Esophagus squamous epithelium (tissue), 5 donors: ENCODE measurements at regions not wholly inside any gene's neighbourhood (a gene's known extent, or its start where the extent isn't known, plus 50 kb on each side); places are given as distances from the start of the nearest gene placed in this dataset.
"Not testable (repeated sequence)": the region's sequence is repeated elsewhere in the genome, so short reads cannot be mapped to it uniquely, and the experiment has no call there.

Source experiments
- DNase-seq: peaks from one replicate; lab custom pipeline; 2025; lab: John Stamatoyannopoulos, UW
- H3K27ac ChIP-seq, 4 donors: fragments of 200-600 bp; sonication (generic); one replicate each; pipeline ENCODE4 v1.5.1; 2016 to 2019; ENCODE audit warnings: mild to moderate bottlenecking in 1 of 4
- H3K27me3 ChIP-seq, 4 donors: fragments of 200-600 bp; sonication (generic); 1 replicate in 3 of 4; 2 replicates in 1 of 4; pipeline versions ENCODE4 v1.5.1 to v1.6.0; 2017 to 2021; ENCODE audit warnings: antibody characterized with exemption in 1 of 4
- H3K36me3 ChIP-seq, 3 donors: fragments of 200-600 bp; sonication (generic); one replicate each; pipeline ENCODE4 v1.5.1; 2016 to 2019
- H3K4me1 ChIP-seq, 3 donors: fragments of 200-600 bp; sonication (generic); one replicate each; pipeline ENCODE4 v1.5.1; 2017 to 2019
- H3K4me3 ChIP-seq, 4 donors: fragments of 200-600 bp; sonication (generic); 1 replicate in 3 of 4; 2 replicates in 1 of 4; pipeline ENCODE4 v1.5.1; 2016 to 2019; ENCODE audit warnings: mild to moderate bottlenecking in 2 of 4, moderate library complexity in 1 of 4
- H3K9me3 ChIP-seq, 3 donors: fragments of 200-600 bp; sonication (generic); one replicate each; pipeline ENCODE4 v1.5.1; 2016 to 2019
- CTCF ChIP-seq, 6 experiments: fragments of 450-650 bp in 4 of 6; fragments of 200-600 bp in 2 of 6; sonication (generic) in 2 of 6; IDR thresholded peaks; one replicate each; pipeline ENCODE4 v1.5.1; 2016 to 2019; ENCODE audit warnings: antibody characterized with exemption in 6 of 6, mild to moderate bottlenecking in 4 of 6, moderate library complexity in 4 of 6
- POLR2A ChIP-seq, 4 donors: fragments of 450-650 bp; IDR thresholded peaks; one replicate each; pipeline ENCODE4 v1.6.1; 2017; ENCODE audit warnings: antibody characterized with exemption in 4 of 4, mild to moderate bottlenecking in 4 of 4, moderate library complexity in 3 of 4
- WGBS, 2 donors: methylation state at CpG; one replicate each; pipeline ENCODE4 v1.1.5; 2018; 5-methylcytosine and 5-hydroxymethylcytosine counted together
- intact Hi-C: fragments of 100-400 bp; cut with DNase I; formaldehyde crosslinking; loops from one replicate; pipeline ENCODE4 v1.15.0; 2022
- donor health status: DM: yes; HTN: yes; CAD: no.

GRCh38 chr4:66475596-66475995 lies 805.3 kb upstream of the EPHA5 start:
- H3K4me3 ChIP-seq = no peak overlapping the region
- TF ChIP-seq CTCF (IDR thresholded peaks at IDR 0.05) = no peak
- no peak for TF ChIP-seq POLR2A (IDR thresholded peaks at IDR 0.05)
- H3K27me3 ChIP-seq = no peaks in the 10 kb centered on the region
- DNase-seq = no peak
- intact Hi-C loops = no loop called here
- WGBS, 2 donors = 44 to 63% methylated on average over 3 of the region's 3 CpGs
- H3K27ac ChIP-seq = no peak overlapping the region
- no peaks in the 10 kb centered on the region for H3K4me1 ChIP-seq
- H3K36me3 ChIP-seq = no peaks in the 10 kb centered on the region
- no peaks in the 10 kb centered on the region for H3K9me3 ChIP-seq

- no peak overlapping the region for H3K4me3 ChIP-seq
- H3K27me3 ChIP-seq = no peaks in the 10 kb centered on the region
- H3K27ac ChIP-seq = no peak overlapping the region
- H3K9me3 ChIP-seq = peaks cover 0 to 5% (median 3%) of the 10 kb centered on the region in 3 donors
- intact Hi-C loops = no loop called here
- TF ChIP-seq CTCF (IDR thresholded peaks at IDR 0.05) (no peak), POLR2A (IDR thresholded peaks at IDR 0.05) (no peak)
- DNase-seq = no peak
- 73 to 77% methylated on average over 4 of the region's 4 CpGs for WGBS, 2 donors
- H3K4me1 ChIP-seq = no peaks in the 10 kb centered on the region
- no peaks in the 10 kb centered on the region for H3K36me3 ChIP-seq
Measured at GRCh38 chr4:66465111-66465510, 794.8 kb upstream of the EPHA5 start.

GRCh38 chr4:66462890-66463289 lies 792.6 kb upstream of the EPHA5 start:
- 50 to 81% methylated on average over 3 to 5 of the region's 7 CpGs for WGBS, 2 donors
- H3K27me3 ChIP-seq, intact Hi-C loops, H3K4me3 ChIP-seq, H3K36me3 ChIP-seq, H3K27ac ChIP-seq, DNase-seq, H3K4me1 ChIP-seq, H3K9me3 ChIP-seq: not testable (repeated sequence)

GRCh38 chr4:66451741-66452140 lies 781.5 kb upstream of the EPHA5 start:
- Histone ChIP-seq H3K36me3 (no peaks in the 10 kb centered on the region), H3K27ac (no peak overlapping the region), H3K4me1 (no peaks in the 10 kb centered on the region), H3K4me3 (no peak overlapping the region), H3K27me3 (no peaks in the 10 kb centered on the region), H3K9me3 (no peaks in the 10 kb centered on the region)
- intact Hi-C loops = no loop called here
- no peak for TF ChIP-seq POLR2A (IDR thresholded peaks at IDR 0.05)
- no peak for TF ChIP-seq CTCF (IDR thresholded peaks at IDR 0.05)
- no peak for DNase-seq

- TF ChIP-seq POLR2A (IDR thresholded peaks at IDR 0.05) = no peak
- no peak for TF ChIP-seq CTCF (IDR thresholded peaks at IDR 0.05)
- intact Hi-C loops = no loop called here
- H3K27me3 ChIP-seq = no peaks in the 10 kb centered on the region
- WGBS, 2 donors = 79 to 88% methylated on average over 3 of the region's 3 CpGs
- H3K9me3 ChIP-seq = no peaks in the 10 kb centered on the region
- no peaks in the 10 kb centered on the region for H3K4me1 ChIP-seq
- no peaks in the 10 kb centered on the region for H3K36me3 ChIP-seq
- no peak for DNase-seq
- no peak overlapping the region for H3K4me3 ChIP-seq
- H3K27ac ChIP-seq = no peak overlapping the region
Measured at GRCh38 chr4:66443008-66443407, 772.7 kb upstream of the EPHA5 start.

GRCh38 chr4:66439508-66439907 lies 769.2 kb upstream of the EPHA5 start:
- Histone ChIP-seq H3K27ac (no peak overlapping the region), H3K27me3 (no peaks in the 10 kb centered on the region), H3K9me3 (no peaks in the 10 kb centered on the region), H3K36me3 (no peaks in the 10 kb centered on the region), H3K4me1 (no peaks in the 10 kb centered on the region), H3K4me3 (no peak overlapping the region)
- TF ChIP-seq CTCF (IDR thresholded peaks at IDR 0.05) = no peak
- no peak for TF ChIP-seq POLR2A (IDR thresholded peaks at IDR 0.05)
- DNase-seq = no peak
- intact Hi-C loops = no loop called here
